Epithelial cell of esophagus (primary cell): ENCODE measurements at regions not wholly inside any gene's neighbourhood (a gene's known extent, or its start where the extent isn't known, plus 50 kb on each side); places are given as distances from the start of the nearest gene placed in this dataset.

Source experiments
- DNase-seq: peaks from one replicate; pipeline ENCODE4 v3.0.0; 2010; ENCODE audit warnings: low read depth
- H3K4me3 ChIP-seq: 2 replicates; pipeline ENCODE4 v1.5.1; 2011; ENCODE audit warnings: mild to moderate bottlenecking, low read length, control low read depth
- TF ChIP-seq, protein P1 (sequence below): IDR thresholded peaks from 2 replicates; pipeline ENCODE4 v1.5.1; 2011; ENCODE audit warnings: low read depth, mild to moderate bottlenecking, low read length, control low read depth, inconsistent platforms; ENCODE audit not compliant: insufficient read depth; ENCODE audit errors: missing control alignments

DNA sequence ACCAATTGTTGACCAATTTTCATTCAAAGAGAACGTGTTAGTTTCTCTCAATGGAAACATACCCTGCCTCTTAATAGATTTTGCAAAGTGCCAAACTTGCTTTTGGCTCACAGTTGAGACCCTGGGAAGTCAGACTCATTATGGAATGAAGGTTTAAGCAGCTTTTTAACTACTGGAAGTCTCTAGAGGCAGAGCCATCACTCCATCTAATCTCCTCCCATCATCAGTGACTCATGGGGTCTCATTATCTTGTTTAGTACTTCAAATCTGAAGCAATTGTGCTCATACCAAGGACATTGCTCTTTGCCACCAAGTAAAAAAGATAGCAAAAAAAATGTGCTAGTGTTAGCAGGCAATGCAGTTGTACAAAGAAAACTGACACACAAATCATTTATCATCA lies 537.1 kb upstream of the LRRC4C start:
- no peak overlapping the region for H3K4me3 ChIP-seq
- TF ChIP-seq, protein P1, sequence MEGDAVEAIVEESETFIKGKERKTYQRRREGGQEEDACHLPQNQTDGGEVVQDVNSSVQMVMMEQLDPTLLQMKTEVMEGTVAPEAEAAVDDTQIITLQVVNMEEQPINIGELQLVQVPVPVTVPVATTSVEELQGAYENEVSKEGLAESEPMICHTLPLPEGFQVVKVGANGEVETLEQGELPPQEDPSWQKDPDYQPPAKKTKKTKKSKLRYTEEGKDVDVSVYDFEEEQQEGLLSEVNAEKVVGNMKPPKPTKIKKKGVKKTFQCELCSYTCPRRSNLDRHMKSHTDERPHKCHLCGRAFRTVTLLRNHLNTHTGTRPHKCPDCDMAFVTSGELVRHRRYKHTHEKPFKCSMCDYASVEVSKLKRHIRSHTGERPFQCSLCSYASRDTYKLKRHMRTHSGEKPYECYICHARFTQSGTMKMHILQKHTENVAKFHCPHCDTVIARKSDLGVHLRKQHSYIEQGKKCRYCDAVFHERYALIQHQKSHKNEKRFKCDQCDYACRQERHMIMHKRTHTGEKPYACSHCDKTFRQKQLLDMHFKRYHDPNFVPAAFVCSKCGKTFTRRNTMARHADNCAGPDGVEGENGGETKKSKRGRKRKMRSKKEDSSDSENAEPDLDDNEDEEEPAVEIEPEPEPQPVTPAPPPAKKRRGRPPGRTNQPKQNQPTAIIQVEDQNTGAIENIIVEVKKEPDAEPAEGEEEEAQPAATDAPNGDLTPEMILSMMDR: no peak
- no peak for DNase-seq

DNA sequence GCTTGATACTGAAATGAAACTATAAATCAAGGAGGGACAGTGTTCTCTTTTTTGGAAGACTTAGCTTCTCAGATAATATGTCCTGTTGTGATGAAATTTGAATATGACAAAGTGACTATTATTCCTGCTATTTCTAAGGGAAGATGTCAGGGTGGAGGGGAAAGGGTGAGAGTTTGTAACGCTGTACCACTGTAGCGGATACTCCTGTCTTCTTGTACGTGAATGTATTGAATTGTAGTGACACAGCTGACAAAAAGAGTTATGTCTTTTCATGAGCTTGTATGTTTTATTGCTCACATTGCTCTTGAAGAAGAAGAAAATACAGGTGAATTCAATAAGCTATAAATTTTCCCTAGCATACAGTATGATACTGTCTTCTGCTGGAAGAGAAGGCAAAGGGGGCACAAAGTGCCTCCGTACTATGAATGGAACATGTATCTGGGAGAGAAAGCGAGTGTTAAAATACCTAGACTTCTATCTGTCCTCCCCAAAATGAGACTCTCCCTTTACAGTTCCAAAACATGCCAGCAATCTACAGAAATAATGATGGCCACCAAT lies 538.5 kb upstream of the LRRC4C start:
- DNase-seq: no peak
- H3K4me3 ChIP-seq: no peak overlapping the region
- TF ChIP-seq, protein P1: no peak

DNA sequence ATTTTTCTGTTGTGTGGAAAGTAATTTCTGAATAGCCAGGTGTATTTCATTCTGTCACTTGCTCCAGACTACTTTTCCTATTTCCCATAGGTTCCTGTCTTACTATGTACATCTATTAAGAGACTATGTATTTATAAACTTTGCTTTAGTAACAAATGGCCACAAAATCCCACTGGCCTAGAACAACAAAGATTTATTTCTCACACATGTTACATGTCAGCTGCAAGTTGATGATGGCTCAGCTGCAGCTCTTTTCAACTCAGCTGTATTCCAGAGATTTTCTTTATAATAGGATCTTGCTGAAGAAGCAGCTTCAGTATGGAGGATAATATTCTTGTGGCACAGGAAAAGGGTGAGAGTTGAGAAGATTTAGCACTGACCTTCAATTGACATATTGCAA lies 539.6 kb upstream of the LRRC4C start:
- no peak overlapping the region for H3K4me3 ChIP-seq
- TF ChIP-seq, protein P1: no peak
- DNase-seq: no peak

DNA sequence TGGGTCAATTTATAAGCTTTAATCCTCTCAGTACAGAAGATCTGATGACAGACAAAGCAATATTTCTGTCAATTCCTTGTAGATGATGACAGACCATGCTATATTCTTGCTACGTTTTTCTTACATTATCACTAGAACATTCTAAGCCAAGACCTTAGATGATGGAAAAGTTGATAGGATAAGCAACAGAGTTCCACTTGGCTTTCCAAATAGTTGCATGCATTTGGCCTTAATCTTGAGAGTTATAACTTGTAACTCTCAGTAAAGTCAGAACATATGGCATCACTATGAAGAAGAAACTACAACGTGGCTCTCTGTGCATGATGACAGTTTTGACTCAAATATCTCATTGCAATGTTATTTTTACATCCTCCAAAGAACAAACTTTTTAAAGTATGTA lies 544.3 kb upstream of the LRRC4C start:
- no peak for DNase-seq
- no peak overlapping the region for H3K4me3 ChIP-seq
- TF ChIP-seq, protein P1: no peak

DNA sequence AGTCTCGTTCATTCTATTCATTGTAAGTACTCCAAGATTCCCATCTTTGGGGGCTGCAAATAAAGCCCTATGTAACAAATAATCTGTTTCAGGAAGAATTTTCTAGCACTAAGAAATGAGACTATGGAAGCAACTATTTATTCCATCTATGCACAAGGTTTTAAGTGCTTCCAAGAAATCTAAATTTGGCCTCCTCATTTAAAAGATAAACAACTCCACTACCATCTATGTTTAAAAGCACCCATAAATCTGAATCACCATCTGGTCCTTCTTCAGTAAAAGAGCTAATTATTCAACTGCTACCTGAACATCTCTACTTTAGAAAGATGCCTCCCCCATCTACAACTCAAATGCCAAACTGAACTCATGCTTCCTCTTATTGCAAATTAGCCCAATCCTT lies 547.3 kb upstream of the LRRC4C start:
- TF ChIP-seq, protein P1: no peak
- no peak for DNase-seq
- H3K4me3 ChIP-seq: no peak overlapping the region

DNA sequence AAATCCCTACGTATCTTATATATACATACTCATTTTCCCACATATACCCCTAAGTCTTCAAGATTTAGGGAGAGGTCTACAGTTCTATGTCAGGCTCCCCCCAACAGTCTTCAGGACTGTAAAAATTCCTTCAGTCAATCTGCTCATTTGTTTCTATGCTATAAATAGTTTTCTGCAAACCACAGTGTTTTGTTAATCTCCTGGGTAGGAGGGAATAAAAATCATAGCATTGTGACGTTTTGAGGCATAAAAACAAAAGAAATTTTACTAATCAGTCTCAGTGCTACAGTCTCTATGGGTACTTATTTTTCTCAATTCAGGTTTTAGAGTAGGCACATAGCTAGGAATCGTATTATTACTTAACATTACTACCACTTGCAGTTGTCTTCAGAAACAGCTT lies 552.8 kb upstream of the LRRC4C start:
- DNase-seq: no peak
- no peak overlapping the region for H3K4me3 ChIP-seq
- TF ChIP-seq, protein P1: no peak

DNA sequence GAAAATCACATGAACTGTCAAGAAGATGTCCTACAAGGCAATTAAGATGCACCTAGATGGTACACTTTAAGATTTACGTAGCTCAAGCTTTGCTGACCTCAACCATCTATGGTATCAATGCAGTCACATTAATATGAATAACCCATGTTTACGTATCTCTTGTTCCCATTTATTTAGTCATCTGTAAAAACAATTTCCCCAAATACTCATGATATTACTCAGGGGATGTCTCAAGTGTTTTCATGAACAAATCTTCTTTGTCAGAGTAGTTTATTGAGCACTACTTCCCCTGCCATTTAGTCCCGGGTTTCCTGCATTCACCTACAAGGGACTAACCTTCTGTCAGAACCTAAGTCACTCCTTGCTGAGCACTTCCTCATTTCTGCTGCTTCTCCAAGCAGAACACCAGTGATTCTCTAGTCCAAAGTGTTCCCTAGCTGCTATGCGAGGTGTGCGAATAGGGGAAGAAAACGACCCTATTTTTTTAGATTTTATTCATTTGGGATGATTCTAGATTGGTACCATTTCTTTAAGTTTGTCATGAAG lies 554.3 kb upstream of the LRRC4C start:
- H3K4me3 ChIP-seq: no peak overlapping the region
- no peak for DNase-seq
- TF ChIP-seq, protein P1: no peak
